ENCODE measurements at regions not wholly inside any gene's neighbourhood (a gene's known extent, or its start where the extent isn't known, plus 50 kb on each side); places are given as distances from the start of the nearest gene placed in this dataset.

- BruUV-seq (replicated peaks): no TSS peak
- CTCF ChIA-PET: interaction anchor here (0.7 kb wide), 1 partner anchor 581 kb away, joined by 3 read pairs; no protein-coding TSS in a partner anchor
- ATAC-seq: no peak
- H3K27me3 ChIP-seq (ENCODE audit: insufficient read depth, low read length): no peaks in the 10 kb centered on the region
- H3K79me2 ChIP-seq (ENCODE audit: insufficient read depth, low read length): no peaks in the 10 kb centered on the region
- H3K9ac ChIP-seq (ENCODE audit: low read length): no peak overlapping the region
- no peaks in the 10 kb centered on the region for H4K20me1 ChIP-seq (ENCODE audit: insufficient read depth)
- no peak overlapping the region for H3K4me2 ChIP-seq (ENCODE audit: low read length)
- RAD21 ChIA-PET (ENCODE audit: low non-redundant PET in 1 of 2, low total read pairs in 2 of 2, uncharacterized antibody in 2 of 2, unreplicated experiment in 2 of 2): no interaction called here
- intact Hi-C loops (cut with micrococcal nuclease): no loop called here
- H3K27ac ChIP-seq (ENCODE audit: low read depth, low read length): no peak overlapping the region
- H2AFZ ChIP-seq (ENCODE audit: low read depth, low read length, poor library complexity, severe bottlenecking): no peak overlapping the region
- H3K4me3 ChIP-seq (replicated peaks in 1 of 2; ENCODE audit: low read depth in 1 of 2, low read length in 2 of 2): no peak overlapping the region
- H3K4me1 ChIP-seq (ENCODE audit: control insufficient read depth in 1 of 2, insufficient read depth in 2 of 2, low read length in 2 of 2): no peaks in the 10 kb centered on the region
- H3K9me3 ChIP-seq (ENCODE audit: control insufficient read depth in 1 of 2, insufficient read depth in 1 of 2, low read depth in 1 of 2, low read length in 2 of 2): no peaks in the 10 kb centered on the region
- TF ChIP-seq TCF7L2 (IDR thresholded peaks at IDR 0.05; ENCODE audit: borderline replicate concordance, extremely low read depth, insufficient read depth, insufficient read length): no peak
- TF ChIP-seq SRF (IDR thresholded peaks at IDR 0.05; ENCODE audit: low read depth): no peak
- no peak for TF ChIP-seq ZBTB33 (IDR thresholded peaks at IDR 0.05; ENCODE audit: extremely low read depth, insufficient replicate concordance, low read length)
- no peak for TF ChIP-seq JUND (IDR thresholded peaks at IDR 0.05)
- no peak for TF ChIP-seq SP1 (IDR thresholded peaks at IDR 0.05; ENCODE audit: low read depth)
- TF ChIP-seq YY1 (IDR thresholded peaks at IDR 0.05; ENCODE audit: extremely low read depth, insufficient replicate concordance, low read depth, low read length): no peak
- no peak for TF ChIP-seq CEBPB (IDR thresholded peaks at IDR 0.05; ENCODE audit: low read depth)
- TF ChIP-seq RAD21 (IDR thresholded peaks at IDR 0.05; ENCODE audit: low read depth): no peak
- TF ChIP-seq SIN3A (IDR thresholded peaks at IDR 0.05; ENCODE audit: low read depth): no peak
- no peak for TF ChIP-seq ZNF274 (IDR thresholded peaks at IDR 0.05; ENCODE audit: low read depth, low read length)
- TF ChIP-seq POLR2AphosphoS5 (IDR thresholded peaks at IDR 0.05; ENCODE audit: low read depth, low read length): no peak
- no peak for TF ChIP-seq CBX3 (IDR thresholded peaks at IDR 0.05; ENCODE audit: low read depth)
- no peak for TF ChIP-seq REST (IDR thresholded peaks at IDR 0.05; ENCODE audit: low read depth)
- TF ChIP-seq MAX (IDR thresholded peaks at IDR 0.05): no peak
- TF ChIP-seq ZFX (IDR thresholded peaks at IDR 0.05): no peak
- TF ChIP-seq POLR2A (IDR thresholded peaks at IDR 0.05; ENCODE audit: borderline replicate concordance, extremely low read depth, insufficient read depth, insufficient read length): no peak
- TF ChIP-seq ATF3 (IDR thresholded peaks at IDR 0.05): no peak
- no peak for TF ChIP-seq EGR1 (IDR thresholded peaks at IDR 0.05; ENCODE audit: low read depth)
- no peak for TF ChIP-seq EZH2 (IDR thresholded peaks at IDR 0.05)
- TF ChIP-seq, protein P1, sequence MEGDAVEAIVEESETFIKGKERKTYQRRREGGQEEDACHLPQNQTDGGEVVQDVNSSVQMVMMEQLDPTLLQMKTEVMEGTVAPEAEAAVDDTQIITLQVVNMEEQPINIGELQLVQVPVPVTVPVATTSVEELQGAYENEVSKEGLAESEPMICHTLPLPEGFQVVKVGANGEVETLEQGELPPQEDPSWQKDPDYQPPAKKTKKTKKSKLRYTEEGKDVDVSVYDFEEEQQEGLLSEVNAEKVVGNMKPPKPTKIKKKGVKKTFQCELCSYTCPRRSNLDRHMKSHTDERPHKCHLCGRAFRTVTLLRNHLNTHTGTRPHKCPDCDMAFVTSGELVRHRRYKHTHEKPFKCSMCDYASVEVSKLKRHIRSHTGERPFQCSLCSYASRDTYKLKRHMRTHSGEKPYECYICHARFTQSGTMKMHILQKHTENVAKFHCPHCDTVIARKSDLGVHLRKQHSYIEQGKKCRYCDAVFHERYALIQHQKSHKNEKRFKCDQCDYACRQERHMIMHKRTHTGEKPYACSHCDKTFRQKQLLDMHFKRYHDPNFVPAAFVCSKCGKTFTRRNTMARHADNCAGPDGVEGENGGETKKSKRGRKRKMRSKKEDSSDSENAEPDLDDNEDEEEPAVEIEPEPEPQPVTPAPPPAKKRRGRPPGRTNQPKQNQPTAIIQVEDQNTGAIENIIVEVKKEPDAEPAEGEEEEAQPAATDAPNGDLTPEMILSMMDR (IDR thresholded peaks at IDR 0.05 in 2 of 3, conservative IDR thresholded peaks at IDR 0.05 in 1 of 3; ENCODE audit: borderline replicate concordance in 1 of 3, insufficient read depth in 1 of 3, low read depth in 2 of 3, low read length in 2 of 3): no peak
- POLR2A ChIA-PET: no interaction called here
- H3K9me2 ChIP-seq (ENCODE audit: insufficient read depth): no peaks in the 10 kb centered on the region
- H3K36me3 ChIP-seq (ENCODE audit: control insufficient read depth in 1 of 2, insufficient read depth in 2 of 2, low read length in 2 of 2): no peaks in the 10 kb centered on the region
- DNase-seq (ENCODE audit: low read depth, low spot score): no peak
Measured at GRCh38 chr2:195151711-195152110, 505.3 kb upstream of the SLC39A10 start.

Measured in HCT116 (cell line).